HG03196 (cell line): ENCODE measurements at regions not wholly inside any gene's neighbourhood (a gene's known extent, or its start where the extent isn't known, plus 50 kb on each side); places are given as distances from the start of the nearest gene placed in this dataset.
"Not testable (repeated sequence)": the region's sequence is repeated elsewhere in the genome, so short reads cannot be mapped to it uniquely, and the experiment has no call there.

Experiments
- ATAC-seq: cut with Tn5 transposase; IDR thresholded peaks from one replicate; pipeline ENCODE4 v1.9.1; 2021; ENCODE audit not compliant: unreplicated experiment

DNA sequence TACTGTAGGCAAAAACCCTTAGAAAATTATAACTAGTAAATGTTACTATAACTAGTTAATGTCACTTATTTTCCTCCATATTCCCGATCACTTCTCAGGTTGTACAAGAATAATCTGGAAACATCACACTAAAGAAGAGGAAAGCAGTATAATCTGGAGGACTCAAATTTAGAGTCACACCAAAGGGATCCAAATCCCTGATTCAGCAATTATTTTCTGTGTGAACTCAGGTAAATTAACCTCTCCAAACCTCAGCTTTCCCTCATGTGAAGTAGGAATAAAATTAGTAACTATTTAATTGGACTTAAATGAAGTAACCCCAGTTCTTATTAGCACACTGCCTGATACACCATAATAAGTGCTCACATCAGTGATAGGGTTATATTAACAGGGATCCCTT, 170.1 kb upstream of the NECTIN3 start:
- no peak for ATAC-seq

GRCh38 chr3:110902453-110903085, 169.0 kb upstream of the NECTIN3 start:
- ATAC-seq: no peak

DNA sequence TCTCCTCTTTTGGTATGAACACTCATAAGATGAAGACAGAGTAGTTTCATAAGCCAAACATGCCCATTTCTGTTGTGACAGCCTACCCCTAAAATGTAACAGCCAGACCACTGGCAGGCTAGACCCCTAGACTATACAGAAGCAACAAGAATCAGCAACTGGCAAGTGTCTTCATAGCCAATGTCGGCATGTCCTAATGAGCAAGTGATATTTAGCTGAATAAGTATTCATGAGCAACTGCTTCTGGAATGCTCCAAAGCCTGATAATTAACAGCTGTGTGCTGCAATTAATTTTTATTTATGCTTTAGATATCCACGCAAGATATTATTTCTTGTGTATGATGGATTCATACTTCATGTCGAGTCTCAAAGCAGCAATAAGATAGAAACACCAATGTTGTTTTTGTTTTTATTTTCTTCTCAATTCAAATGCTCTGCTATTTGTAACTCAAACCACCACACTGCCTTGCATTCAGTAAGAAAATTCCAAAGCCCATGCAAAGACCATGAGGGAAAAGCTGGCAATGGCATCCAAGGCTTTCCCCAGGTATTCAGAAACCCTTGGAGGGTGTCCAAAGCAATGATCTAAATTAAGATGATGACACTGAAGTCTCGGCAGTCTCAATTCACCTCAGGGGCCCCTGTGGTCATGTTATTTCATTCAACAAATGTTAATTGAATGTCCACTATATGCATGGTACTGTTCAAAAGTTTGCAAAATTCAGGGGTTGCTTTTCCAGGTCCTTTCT, 167.7 kb upstream of the NECTIN3 start:
- no peak for ATAC-seq

DNA sequence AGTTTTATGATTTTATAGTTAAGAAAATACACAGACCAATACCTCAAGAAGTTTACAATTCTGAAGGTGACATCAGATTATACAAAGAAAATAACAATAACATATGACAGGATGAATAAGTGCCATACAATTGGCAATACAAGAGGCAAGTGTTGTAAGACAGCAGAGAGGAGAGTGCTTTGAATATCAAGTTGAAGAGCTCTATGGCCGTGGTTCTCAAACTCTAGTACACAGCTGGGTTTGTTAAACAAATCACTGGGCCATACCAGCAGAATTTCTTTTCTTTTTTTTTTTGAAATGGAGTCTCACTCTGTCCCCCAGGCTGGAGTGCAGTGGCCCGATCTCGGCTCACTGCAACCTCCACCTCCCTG, 167.1 kb upstream of the NECTIN3 start:
- no peak for ATAC-seq

- ATAC-seq: no peak
These were observed 166.5 kb upstream of the NECTIN3 start for GRCh38 chr3:110905121-110905520.

DNA sequence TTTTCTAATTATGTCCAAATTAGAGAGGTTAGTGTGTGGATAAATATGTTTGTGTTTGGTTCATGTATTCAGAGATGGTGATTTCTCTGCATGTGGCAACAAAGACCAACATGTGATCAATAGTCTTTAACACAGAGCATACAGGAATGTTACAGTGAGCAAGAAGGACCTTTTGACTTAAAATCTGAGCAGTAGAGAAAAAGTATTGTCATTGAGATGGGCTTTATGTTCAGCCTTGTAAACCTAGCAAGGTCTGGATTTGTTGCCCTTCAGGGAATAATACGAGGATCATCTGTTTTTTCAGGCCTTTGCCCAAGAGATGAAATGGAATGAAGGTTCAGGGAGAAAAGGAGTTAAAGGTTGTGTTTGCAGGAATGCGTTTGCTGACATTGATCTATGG, 161.8 kb upstream of the NECTIN3 start:
- ATAC-seq: no peak

- ATAC-seq: no peak
These were observed 161.2 kb upstream of the NECTIN3 start for GRCh38 chr3:110910346-110910955.

DNA sequence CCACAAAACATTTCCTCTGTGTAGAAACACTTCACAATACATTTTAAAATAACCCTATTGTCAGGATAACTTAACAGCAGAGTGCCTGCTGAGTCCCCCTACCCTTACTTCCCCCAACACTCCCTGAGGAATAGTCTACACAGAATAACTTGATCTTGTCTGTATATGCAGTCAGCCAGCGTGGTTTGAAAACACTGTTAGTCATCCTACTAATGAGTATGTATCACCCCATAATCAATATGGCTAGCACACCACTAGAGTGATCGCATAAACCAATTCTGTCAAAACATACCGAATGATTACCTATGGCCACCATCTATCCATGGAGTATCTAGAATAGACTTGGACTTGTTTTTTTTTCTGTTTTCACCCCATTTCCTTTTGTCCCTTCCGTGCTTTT, 152.7 kb upstream of the NECTIN3 start:
- no peak for ATAC-seq

DNA sequence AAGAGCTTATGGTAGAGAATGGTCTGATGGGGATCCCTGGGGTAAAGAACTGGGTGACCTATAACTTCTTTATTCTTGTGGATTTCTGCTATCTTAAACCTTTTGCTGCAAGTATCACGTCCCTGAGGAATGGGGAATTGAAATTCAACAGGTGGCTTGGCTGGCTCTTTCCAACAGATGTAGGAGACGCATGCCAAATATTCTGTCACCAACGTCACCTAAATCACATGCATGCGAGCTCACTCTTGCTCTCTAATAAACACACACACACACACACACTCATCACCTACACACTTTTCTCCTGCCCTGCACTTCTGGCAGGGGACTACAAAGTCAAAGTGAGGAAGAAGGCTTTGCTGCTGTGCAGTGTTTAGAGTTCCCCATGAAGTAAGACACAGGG, 145.8 kb upstream of the NECTIN3 start:
- ATAC-seq: no peak

DNA sequence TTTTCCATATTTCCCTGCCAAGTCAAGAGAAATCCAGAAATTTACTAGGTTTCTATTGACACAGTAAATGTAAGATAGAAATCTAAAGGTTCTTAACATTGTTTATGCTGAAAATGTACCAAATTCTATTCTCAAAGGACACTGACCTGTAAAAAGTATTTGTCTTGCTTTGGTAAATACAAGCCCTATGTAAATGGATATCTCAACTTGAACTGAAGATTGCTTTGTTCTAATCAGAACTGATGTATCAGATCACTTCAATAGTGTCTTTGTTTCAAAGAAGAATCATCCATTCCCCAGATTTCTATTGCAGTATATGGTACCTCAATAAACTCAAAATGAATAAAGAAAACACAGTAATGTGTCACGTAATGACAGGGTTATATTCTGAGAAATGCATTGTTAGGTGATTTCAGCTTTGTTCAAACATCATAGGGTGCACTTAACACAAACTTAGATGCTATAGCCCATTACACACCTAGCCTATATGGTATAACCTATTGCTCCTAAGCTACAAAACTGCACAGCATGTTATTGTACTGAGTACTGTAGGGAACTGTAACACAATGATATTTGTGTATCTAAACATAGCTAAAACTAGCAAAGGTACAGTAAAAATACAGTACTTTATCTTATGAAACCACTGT, 143.5 kb upstream of the NECTIN3 start:
- no peak for ATAC-seq

GRCh38 chr3:110929816-110930215, 141.8 kb upstream of the NECTIN3 start:
- ATAC-seq: no peak

DNA sequence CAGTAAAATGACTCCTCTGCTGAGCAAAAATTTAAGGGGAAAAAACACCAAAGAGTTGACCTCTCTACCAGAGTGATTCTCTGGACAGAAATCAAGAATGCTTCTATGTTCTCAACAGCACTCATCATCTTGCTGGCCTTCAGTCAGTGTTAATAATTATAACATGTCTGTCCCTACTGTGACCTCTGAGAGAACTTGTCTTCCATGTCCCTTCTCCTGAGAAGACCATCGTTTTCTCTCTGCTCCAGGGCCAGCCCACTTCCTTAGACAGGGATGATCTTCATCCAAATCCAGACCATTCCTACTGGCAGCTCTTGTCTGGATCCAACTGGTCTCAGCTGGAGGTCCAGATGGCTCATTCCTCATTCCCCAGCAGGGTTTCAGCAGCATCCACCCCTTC, 139.0 kb upstream of the NECTIN3 start:
- ATAC-seq: no peak

GRCh38 chr3:110933821-110934426, 137.7 kb upstream of the NECTIN3 start:
- ATAC-seq: no peak

- no peak for ATAC-seq
These were observed 133.0 kb upstream of the NECTIN3 start for GRCh38 chr3:110938629-110939028.

DNA sequence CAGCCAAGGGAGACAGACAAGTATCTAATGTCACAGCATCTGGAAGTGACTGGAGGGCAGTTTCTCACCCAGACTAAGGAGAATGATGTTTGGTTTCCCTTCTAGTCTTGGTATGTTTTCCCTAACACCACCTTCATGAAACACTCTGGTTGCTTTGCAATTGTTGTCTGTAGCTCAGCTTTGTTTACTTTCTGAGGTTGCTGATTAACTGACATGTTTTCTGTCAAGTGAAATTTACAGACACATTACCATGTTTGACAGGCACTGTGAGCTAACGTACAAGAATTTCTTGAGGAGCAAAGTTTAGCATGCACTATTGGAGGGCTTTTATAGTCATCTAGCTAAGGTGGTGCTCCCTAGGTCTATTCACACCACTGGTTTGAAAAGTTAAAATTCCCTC, 131.6 kb upstream of the NECTIN3 start:
- ATAC-seq: no peak

- ATAC-seq: no peak
These were observed 126.8 kb upstream of the NECTIN3 start for GRCh38 chr3:110944782-110945181.

DNA sequence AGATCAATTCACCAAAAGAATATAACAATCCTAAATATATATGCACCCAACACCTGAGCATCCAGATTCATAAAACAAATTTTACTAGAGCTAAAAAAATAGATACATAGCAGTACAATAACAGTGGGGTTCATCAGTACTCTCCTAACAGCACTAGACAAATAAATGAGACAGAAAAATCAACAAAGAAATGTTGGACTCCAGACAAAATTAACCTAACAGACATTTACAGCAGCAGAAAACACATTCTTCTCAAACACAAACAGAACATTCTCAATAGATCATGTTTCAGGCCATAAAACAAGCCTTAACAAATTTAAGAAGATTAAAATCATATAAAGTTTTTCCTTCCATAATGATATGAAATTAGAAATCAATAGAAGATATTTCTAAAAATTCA, 124.8 kb upstream of the NECTIN3 start:
- ATAC-seq: no peak

GRCh38 chr3:110949194-110949593, 122.4 kb upstream of the NECTIN3 start:
- ATAC-seq: not testable (repeated sequence)

DNA sequence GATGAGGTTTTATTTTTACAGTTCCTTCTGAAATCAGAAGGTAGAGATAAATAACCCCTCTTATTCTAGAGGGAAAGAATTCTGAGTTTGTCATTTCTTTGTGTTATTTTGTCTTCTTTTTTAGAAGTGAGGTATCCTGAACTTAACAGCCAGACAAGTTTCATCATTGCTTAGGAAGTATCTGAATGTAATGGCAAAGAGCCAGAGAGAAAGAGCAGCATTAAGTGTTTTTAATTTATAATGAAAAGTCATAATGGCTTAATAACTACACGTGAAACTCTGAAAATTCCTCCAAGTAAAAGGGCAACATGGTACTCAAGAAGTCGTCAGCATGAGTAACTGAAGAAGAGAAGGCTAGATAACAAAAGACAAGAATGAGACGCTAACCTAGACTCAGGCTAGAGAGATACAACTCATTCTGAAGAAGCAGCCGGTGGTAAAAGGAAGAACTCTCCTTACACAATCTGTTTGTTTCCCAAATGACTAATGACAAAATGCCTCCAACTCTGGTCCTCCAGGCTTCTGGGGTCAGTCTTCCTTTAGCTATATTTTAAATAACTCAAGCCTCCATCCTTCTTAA, 116.2 kb upstream of the NECTIN3 start:
- ATAC-seq: no peak

GRCh38 chr3:110956081-110956480, 115.5 kb upstream of the NECTIN3 start:
- no peak for ATAC-seq
